ENCODE measurements at regions not wholly inside any gene's neighbourhood (a gene's known extent, or its start where the extent isn't known, plus 50 kb on each side); places are given as distances from the start of the nearest gene placed in this dataset.

DNA sequence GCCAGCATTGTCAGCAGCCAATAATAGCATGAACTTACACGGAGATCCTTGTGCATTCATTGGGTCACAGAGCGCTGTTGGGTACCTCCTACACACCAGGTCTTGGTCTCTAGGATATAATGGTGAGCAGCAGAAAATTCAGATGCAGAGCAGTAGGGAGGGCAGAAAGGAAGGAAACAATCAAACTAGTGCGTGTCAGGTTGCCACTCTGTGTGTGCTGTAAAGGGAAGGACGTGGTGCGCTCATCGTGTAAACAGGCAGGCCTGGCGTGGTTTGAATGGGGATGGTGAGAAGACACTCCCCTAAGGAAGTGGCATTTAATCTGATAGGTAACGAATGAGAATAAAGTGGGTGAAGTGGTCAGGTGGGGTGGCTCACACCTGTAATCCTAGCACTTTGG, 336.4 kb downstream of the CDH26 start:
- DNase-seq = no peak

DNA sequence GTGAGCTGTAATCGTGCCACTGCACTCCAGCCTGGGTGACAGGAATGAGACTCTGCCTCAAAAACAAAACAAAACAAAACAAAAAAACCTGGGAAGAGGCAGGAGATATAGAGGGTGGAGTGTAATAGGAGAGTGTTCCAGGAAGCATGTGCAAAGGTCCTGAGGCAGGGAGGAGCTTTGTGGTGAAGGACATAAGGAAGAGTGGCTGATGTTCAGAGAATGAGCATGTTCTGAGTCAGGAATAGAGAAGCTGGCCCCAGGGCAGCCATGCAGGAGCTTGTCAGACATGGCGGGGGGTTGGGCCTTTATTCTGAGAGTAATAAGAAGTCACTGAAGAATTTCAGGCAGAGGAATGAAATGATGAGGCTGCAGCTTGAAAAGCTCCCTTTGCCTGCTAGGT, 337.0 kb downstream of the CDH26 start:
- no peak for DNase-seq

DNA sequence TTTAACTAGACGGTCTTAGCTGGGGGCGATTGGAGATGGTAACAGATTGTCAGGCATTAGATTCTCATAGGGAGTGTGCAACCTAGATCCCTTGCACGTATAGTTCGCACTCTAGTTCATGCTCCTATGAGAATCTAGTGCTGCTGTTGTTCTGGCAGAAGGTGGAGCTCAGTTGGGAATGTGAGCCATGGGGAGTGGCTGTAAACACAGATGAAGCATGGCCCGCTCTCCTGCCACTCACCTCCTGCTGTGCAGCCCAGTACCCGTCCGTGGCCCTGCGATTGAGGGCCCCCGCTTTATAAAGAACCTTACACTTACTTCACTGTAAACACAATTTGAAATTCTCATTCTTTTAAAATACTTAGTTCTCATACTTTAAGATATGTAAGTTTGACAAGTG, 339.4 kb downstream of the CDH26 start:
- DNase-seq = no peak

DNA sequence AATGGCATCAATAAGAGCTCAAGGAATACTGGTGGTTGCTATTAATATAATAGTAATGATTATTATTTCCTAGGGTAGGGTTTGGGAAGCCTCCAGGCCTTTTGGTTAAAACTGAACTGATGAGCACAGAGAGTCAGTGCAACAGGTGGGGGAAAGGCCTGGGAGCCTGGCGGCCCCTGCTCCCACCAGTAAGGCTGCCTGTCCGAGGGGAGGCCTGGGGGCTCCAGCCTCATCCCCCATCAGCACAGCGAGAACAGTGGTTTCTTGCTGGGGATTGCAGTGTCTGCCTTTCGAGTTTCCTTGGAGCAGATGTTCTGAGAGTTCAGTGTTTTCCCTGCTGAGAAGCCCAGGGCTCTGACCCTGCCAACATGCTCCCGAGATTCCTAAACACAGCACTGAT, 340.4 kb downstream of the CDH26 start:
- DNase-seq = no peak

DNA sequence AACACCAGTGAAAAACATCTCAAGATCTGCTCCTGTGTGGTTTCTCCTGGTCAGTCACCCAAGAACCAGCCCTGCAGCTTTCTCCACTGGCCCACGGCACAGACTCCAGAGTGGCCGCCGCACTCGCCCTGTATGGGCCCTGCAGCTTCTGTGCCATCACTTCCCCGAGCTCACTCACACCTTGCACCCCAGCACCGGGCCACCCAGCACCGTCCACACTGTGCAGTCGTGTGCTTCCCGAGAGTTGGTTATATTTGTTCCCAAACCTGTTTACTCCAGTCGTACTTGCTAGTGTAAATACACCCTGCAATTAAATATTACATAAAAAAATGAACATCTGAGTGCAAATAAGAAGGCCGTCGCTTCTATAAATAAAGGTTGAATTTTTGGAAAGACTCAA, 341.7 kb downstream of the CDH26 start:
- DNase-seq = no peak

DNA sequence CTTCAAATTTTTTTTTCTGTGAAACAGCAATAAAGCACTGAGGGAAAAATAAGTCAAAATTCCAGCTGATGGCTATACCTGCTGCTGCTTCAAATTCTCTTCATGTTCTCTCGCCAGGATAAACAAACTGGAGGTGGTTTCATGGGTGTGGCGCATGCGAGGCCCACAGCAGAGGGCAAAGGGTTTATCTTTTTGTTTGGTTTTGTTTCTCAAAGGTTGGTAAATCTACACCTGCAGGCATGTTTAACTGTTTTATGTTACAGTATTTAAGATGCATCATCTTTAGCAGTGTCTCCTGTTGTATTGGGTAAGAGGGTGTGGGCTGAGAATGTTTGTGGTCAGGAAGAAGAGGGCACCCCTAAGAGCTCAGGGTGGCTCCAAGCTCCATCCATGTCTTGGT, 342.2 kb downstream of the CDH26 start:
- DNase-seq = no peak

DNA sequence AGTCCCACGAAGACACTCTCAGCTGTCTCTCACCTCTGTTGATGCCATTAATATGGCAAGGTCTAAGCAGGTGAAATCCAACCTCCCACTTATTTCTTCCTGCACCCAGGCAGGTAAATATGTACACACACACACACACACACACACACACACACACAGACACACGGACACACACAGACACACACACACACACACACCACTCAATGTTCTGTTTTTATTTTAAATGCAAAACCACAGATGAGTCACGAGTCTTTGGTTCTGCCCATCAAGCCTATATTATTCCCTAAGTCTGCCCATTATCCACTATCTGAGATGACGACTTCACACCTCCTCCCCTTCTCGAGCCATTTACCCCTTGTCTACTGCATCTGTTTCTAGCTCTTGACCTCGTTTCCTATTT, 344.7 kb downstream of the CDH26 start:
- no peak for DNase-seq

DNA sequence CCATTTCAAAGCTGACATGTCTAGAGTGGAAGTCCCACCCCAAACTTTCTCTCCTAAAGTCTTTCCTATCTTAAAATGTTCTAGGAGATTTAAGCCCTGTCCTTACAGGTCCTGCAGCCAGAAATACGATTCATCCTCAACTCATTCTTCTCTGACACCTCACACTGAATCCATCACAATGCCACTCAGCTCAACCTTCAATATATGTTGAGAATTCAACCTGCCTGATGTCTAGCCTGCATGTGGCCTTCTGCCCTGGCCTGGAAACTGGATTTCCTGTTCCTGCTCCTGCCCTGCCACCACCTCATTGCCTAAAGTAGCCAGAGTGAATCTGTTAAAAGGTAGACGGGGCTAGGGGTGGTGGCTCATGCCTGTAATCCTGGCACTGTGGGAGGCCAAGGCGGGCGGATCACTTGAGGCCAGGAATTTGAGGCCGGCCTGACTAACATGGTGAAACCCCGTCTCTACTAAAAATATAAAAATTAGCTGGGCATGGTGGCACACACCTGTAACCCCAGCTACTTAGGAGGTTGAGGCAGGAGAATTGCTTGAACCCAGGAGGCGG, 345.9 kb downstream of the CDH26 start:
- DNase-seq = no peak

DNA sequence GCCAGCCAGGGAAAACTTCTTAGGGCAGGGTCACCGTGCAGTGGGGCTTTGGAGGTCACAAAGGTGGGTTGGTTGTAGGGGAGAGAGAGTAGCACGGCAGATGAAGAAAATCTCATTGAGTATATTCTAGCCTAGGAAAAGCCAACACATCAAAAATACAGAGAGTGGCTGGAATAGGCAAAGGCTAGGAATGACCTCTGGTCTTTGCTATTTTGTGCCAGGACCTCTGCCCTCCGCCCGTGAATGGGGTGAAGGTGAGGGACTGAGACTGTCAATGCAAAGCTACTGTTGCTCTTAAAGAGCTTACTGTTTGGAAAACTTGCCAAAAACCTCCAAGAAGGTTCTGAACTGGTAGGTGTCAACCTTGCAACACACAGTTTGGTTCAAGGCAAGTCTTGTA, 346.7 kb downstream of the CDH26 start:
- no peak for DNase-seq

DNA sequence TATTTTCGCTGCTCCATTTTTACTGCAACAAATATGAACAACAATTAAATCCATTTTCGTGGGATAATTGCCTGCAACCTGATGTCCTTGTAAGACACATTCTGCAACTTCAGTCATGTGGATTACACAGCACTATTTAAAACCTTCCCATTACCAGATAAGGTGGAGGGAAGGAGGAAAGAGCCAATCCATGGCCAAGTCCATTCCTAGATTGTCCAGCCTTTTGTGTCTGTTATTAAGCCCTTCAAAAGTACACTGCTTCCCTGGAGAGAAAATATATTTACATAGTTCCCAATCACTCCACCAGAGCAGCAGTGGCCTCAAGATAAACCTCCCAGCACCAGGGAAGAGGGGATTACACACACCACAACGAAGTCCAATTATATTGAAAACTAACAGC, 347.9 kb downstream of the CDH26 start:
- DNase-seq = no peak

DNA sequence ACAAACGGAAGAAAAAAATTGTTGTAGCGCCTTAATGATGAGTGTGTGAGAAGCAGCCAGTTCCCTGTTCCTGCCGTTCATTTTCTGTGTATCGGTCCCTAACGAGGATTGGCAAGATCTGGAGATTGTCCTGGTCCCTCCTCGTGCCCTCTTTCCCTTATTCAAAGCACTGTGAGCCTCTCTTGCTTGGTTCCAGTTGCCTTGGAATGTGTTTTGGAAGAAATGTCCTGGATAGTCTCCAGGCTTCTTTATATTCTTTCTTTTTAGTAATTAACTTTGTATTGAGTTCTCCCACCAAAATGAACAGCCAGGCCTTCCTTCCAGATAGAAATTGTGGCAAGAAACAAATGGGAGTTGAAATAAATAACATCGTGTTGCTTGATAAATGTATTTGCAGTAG, 348.3 kb downstream of the CDH26 start:
- no peak for DNase-seq

DNA sequence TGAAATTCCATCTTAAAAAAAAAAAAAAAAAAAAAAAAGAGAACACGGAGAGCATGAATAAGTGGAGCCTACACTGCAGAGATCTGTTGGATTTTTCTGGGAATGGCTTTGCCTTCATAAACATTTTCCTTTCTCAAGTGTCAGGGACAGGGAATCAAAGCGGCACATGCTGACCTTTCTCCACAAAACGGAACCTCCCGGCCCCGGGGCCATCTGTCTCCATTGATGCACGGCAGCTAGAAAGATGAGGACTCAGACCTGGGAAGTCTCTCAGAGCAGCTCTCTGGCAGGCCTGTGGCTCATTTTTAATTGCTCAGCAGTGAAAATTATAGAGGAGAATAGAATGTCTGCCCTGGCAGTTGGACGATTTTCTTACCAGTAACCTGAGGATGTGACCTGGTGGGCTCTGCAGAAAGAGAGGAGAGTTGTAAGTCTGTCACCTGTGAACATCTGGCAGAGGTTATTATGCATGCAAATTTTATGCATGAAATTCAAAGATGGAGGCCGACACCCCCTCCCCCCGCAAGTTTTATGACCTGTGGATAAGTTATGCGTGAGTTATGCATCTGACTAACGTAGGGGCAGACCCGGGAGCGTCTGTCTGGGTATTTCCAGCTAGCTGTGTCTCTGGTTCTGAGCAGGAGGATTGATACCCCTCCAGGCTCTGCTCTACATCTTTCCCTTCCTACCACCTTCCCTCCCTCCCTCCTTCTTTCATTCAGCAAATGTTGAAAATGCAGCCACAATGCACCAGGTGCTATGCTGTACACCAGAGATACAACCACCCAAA, 352.5 kb downstream of the CDH26 start:
- peak in 1 of 2 experiments; percentile 48 for DNase-seq

DNA sequence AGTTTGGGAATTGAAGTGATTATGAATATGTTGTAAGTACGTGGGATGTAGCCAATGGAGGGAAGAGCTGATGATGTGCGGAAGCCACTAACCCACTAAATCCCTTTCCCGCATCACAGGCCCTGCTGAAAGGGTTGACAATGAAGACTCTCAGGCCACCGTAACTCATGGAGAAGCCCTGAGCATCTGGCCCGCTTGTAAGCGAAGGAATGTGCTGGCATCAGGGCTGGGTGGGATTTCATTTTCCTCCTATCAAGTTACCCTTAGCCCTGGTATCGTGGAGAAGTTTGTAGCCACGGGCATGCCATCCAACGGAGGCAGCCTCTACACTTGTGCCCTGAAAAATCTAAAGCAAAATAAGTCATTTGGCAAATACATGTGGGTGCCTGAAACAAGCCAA, 355.0 kb downstream of the CDH26 start:
- DNase-seq = no peak

DNA sequence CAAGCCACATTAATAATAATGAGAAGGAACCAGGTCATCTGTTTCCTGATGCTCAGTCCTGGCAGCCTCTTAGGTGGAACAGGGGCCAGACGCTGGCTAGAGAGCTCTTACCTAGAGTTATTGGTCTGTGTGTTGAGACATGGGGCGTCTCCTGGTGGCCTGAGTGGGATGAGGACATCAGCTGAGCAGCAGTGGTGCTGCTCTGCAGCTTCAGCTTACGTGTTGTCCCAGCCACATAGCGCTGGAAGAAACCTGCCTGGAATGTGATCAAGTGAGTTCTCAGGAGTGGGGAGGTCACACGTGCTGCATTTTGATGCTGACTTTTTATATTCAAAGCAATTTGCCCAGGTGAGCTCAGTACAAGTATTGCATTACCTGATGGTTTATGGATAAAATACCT, 355.4 kb downstream of the CDH26 start:
- DNase-seq = no peak

DNA sequence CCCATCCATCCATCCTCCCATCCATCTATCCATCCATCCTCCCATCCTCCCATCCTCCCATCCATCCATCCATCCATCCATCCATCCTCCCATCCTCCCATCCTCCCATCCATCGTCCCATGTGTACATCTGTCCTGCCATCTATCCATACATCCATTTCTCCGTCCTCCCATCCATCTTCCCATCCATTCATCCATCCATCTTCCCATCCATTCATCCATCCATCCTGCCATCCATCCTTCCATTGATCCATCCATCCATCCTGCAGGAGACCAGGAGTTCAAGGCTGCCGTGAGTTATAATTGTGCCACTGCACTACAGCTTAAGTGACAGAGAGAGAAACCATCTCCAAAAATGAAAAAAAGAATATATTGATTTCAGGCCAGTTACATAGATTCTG, 356.5 kb downstream of the CDH26 start:
- no peak for DNase-seq

DNA sequence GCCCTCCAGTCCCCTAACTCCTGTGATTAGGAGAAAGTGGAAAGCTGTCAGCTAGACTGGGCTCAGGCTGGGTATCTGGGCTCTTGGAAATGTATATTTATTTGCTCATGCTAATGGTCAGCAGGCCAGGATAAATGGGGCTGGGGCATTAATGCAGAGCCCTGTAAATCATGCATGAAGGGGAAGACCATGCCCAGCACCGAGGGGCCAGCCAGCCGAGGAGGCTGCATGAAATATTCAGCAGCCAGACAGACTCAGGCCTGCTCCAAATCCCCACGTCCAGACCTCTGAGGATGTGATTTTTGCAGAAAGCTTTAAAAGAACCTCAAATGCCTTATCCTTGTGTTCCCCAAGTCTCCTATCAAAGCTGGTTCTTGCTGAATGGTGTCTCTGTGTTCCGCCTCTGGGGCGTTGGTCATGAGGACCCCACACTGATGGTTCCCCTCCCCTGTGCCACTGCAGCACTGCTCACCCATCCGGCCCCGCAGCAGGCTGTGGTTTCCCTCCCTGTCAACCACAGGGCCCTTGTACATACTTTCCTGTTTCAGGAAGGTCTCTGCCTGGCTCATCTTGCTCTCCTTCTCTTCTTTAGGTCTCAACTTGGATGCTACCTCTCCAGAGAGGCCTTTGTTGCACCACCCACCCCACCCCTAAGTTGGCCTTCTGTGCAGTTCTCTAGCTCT, 358.4 kb downstream of the CDH26 start:
- DNase-seq = no peak

DNA sequence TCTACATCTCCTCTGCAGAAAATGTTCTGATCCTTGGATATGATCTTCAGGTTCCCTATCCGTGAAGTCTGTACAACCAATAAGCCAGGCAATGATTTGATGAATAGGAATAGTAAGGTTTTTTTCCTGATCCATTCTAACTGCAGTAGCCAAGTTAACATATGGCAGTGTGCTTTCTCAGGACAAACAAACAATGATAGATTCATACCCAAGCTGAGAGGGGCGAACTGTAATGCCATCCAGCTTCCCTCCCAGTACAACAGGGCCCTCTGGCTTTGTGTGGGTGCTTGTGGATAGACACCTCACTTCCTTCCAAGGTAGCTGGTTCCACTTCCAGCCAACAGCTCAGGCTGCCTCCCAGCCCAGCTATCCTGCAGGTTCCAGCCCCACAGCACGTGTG, 359.2 kb downstream of the CDH26 start:
- DNase-seq = no peak

DNA sequence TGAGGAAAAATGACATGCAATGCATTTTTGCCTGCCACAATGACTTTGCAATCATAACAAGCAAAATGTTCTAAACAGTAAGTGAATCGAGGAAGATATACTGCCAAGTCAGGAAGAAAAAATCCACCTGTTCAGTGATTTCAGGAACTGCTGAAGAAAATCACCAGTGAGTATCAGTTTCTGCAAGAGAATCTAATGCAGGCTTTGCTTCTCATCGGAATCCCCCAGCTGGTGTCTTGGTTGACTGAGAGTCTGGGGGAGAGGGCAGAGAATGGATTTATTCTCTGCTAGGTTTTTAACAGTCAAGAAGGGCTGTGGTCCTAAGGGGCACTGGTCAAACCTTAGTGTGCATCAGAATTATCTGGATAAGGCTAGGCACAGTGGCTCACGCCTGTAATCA, 363.4 kb downstream of the CDH26 start:
- DNase-seq = no peak

DNA sequence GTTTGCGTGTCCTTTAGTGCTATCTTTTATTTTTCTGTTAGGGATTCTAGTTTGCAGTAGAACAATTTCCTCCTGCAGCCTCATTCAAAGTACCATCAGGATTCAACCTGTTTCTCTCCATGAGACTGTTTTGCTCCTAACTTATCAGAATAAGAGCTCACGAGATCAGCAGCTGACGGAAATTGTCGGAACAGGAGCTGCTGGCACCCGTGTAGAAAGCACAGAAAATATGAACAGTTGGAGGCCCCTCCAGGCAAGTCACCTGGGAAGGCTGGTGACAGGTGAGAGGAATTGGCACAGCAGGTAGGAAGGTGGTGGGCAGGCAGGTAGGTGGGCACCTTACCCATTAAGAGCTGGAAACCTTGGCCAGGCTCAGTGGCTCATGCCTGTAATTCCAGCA, 368.6 kb downstream of the CDH26 start:
- no peak for DNase-seq

DNA sequence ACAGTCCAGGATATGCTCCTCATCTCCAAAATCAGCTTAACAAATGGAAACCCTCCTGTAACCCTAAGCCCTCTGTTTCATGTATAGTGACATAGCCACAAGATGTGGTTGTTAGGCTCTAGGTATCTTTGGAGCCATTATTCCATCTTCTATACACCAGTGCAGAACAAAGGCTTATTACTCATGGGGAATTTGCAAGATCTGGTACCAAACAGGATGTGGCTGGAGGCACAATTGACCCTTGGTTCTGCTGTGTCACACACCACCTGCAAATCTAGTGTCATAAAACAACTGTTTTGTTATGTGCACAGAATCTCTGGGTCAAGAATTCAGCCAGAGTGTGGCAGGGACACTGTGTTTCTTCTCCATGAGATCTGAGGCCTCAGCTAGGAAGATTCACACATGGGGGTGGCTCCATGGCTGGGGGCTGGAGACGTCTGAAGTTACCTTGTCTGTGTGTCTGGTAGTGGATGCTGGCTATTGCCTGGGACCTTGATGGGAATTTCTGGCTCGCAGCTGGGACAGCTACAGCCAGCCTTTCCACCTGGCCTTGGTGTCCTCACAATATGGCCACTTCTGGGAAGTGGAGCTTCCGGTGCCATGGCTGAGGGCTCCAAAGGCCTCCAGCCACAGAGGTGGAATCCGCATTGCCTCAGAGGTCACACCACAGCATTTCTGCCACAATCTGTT, 369.9 kb downstream of the CDH26 start:
- no peak for DNase-seq

DNA sequence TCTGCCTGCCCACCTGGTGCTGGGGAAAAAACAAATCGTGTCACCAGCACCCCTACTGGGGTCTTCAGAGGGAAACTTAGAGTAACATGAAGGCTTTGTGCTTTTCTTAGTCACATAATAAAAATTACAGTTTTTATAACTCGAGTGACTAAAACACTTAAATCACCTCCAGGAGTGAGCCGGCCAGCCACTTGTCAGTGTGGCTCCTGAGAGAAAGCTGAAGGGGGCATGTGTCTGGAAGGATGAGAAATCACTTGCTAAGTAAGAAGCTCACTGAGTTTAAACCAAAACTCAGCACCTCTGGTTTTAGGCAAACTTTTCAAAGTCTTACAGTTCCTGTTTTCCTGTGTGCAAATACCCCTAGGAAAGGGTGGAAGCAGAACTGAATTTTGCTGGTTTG, 372.2 kb downstream of the CDH26 start:
- DNase-seq = no peak

DNA sequence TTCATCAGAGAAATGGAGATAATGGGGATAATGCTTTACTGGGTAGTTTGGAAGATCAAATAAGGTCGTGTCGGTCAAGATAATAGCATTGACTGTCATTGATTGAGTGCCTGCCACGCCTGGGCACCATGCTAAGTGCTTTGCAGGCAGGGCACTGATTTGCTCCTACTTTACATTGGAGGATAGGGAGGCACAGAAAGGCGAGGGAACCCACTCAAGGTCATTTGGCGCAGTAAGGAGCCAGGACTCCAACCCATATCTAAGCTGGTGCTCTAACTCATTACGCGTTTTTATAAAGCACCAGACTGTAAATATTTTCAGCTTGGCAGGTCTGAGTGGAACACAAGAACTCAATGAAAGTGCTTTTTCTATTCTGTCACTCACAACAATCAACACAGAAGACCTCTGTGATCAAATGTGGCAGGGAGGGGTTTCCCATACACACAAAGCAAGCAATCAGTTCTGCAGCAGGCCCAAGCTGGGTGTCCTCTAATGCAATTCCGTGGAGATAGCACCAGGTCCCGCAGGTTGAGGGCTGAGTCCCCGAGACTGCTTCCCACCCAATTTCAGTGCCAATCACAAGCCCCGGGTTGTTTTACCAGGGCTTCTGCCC, 373.6 kb downstream of the CDH26 start:
- no peak for DNase-seq

DNA sequence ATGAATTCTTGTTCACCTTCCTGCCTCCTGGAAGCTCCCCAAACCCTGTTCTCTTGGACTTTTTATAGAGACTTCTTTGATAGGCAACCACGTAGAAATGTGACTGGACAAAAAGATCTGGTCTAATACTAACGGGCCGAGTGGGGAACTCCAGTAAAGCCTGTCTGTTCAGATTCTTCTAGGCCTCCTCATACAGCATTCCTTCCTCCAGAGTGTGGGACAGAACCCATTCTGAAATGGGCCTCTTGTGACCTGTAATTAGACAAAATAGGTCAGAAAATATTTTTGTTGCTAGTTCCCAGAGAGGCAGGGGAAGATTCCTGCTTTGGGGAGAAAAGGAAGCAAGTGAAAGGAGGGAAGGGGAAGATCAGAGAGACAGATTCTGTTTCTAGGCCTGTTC, 374.3 kb downstream of the CDH26 start:
- no peak for DNase-seq

DNA sequence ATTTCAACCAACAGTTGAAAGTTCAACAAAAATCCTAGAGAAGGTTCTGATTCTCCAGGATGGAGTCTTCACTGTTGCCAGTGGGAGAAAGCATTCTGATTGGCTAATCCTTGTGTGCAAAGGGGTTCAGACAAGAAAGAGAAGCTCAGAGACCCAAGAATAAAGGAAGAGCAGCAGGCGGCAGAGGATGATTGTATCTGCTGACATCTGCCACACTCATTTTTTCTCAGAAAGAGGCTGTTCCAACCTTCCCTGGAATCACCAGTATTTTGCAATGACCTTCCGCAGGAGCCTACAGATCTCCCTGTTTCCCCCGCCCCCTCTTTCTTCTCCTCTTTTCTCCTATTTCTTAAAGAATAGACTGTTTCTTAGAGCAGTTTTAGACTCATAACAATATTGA, 376.7 kb downstream of the CDH26 start:
- no peak for DNase-seq
